ENCODE measurements at regions not wholly inside any gene's neighbourhood (a gene's known extent, or its start where the extent isn't known, plus 50 kb on each side); places are given as distances from the start of the nearest gene placed in this dataset.

- no peak for TF ChIP-seq CTCF (IDR thresholded peaks at IDR 0.05; ENCODE audit: low read depth, low read length, missing control alignments)
- in situ Hi-C loops (cut with HindIII; ENCODE audit: low pct_ligation_motif_present, low sequenced_read_pairs): no loop called here
- Histone ChIP-seq H3K4me3 (ENCODE audit: low read depth, low read length) (no peak overlapping the region), H3K36me3 (replicated peaks) (no peaks in the 10 kb centered on the region), H3K27me3 (replicated peaks) (no peaks in the 10 kb centered on the region), H3K27ac (no peak overlapping the region)
- DNase-seq: no peak
Observed at GRCh38 chr7:123319911-123320310, 120.1 kb upstream of the SLC13A1 start.

DNA sequence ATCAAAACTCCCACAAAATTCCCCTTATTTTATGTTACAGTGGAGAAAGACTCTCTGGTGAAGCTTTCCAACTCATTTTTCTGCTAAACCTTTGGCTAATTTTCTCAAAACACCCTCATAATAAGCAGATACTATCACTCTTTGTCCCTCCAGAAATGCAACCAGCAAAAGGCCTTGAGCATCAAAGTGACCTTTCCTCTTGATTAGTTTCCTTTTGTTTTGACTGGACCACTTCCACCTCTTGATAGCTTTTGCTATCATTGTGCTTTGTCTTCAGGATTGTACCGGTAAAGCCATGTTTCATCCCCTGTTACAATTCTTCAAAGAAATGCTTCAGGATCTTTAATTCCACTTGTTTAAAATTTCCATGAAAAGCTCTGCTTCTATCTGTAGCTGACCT, 115.1 kb upstream of the SLC13A1 start:
- Histone ChIP-seq H3K27me3 (replicated peaks) (no peaks in the 10 kb centered on the region), H3K36me3 (replicated peaks) (no peaks in the 10 kb centered on the region), H3K27ac (no peak overlapping the region), H3K4me3 (ENCODE audit: low read depth, low read length) (no peak overlapping the region)
- in situ Hi-C loops (cut with HindIII; ENCODE audit: low pct_ligation_motif_present, low sequenced_read_pairs): no loop called here
- TF ChIP-seq CTCF (IDR thresholded peaks at IDR 0.05; ENCODE audit: low read depth, low read length, missing control alignments): no peak
- no peak for DNase-seq

GRCh38 chr7:123308254-123308951, 108.6 kb upstream of the SLC13A1 start:
- in situ Hi-C loops (cut with HindIII; ENCODE audit: low pct_ligation_motif_present, low sequenced_read_pairs): no loop called here
- Histone ChIP-seq H3K27ac (no peak overlapping the region), H3K27me3 (replicated peaks) (no peaks in the 10 kb centered on the region), H3K36me3 (replicated peaks) (no peaks in the 10 kb centered on the region), H3K4me3 (ENCODE audit: low read depth, low read length) (no peak overlapping the region)
- DNase-seq: no peak
- TF ChIP-seq CTCF (IDR thresholded peaks at IDR 0.05; ENCODE audit: low read depth, low read length, missing control alignments): no peak

DNA sequence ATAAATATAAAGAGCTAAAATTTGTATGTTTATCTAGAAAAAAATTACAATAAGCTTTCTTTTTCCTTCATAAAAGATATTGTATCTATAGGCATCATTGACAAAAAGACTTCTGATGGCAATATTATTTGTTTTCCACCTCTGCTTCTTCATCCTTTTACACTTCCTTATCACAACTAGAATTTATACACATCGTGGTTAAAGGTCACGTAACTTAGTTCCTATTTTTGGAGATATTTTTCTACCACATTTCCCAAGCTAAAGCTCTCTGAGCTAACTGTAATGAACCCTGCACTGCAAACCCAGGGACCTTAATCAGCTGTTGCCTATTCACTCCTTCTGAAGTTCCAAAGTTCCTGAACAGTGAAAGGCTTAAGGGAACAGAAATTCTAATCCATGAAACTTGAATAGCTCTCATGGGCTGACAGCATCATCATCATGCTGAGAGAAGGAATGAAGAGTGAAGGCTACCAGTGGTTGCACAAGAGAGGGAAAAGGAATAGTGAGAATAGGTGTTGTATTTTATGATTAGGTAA, 106.1 kb upstream of the SLC13A1 start:
- DNase-seq: no peak
- Histone ChIP-seq H3K27me3 (replicated peaks) (no peaks in the 10 kb centered on the region), H3K27ac (no peak overlapping the region), H3K4me3 (ENCODE audit: low read depth, low read length) (no peak overlapping the region), H3K36me3 (replicated peaks) (no peaks in the 10 kb centered on the region)
- no peak for TF ChIP-seq CTCF (IDR thresholded peaks at IDR 0.05; ENCODE audit: low read depth, low read length, missing control alignments)
- in situ Hi-C loops (cut with HindIII; ENCODE audit: low pct_ligation_motif_present, low sequenced_read_pairs): no loop called here

GRCh38 chr7:123303926-123304325, 104.2 kb upstream of the SLC13A1 start:
- Histone ChIP-seq H3K36me3 (replicated peaks) (no peaks in the 10 kb centered on the region), H3K27me3 (replicated peaks) (no peaks in the 10 kb centered on the region), H3K27ac (no peak overlapping the region), H3K4me3 (ENCODE audit: low read depth, low read length) (no peak overlapping the region)
- no peak for DNase-seq
- no peak for TF ChIP-seq CTCF (IDR thresholded peaks at IDR 0.05; ENCODE audit: low read depth, low read length, missing control alignments)
- in situ Hi-C loops (cut with HindIII; ENCODE audit: low pct_ligation_motif_present, low sequenced_read_pairs): no loop called here

DNA sequence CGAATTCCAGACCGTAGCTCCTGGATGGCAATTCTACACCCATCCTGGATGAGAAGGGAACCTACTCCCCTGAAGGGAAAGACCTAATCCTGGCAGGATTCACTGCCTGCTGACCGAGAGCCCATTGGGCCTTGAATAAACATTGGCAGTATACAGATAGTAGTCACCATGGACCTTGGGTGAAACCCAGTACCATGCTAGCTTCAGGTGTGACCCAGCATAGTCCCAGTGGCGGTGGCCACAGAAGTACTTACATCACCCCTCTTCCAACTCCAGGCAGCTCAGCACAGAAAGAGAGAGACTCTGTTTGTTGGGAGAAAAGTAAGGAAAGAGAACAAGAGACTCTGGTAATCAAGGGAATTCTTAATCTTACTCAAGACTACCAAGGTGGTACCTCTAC, 97.2 kb upstream of the SLC13A1 start:
- TF ChIP-seq CTCF (IDR thresholded peaks at IDR 0.05; ENCODE audit: low read depth, low read length, missing control alignments): no peak
- H3K36me3 ChIP-seq (replicated peaks): no peaks in the 10 kb centered on the region
- H3K27me3 ChIP-seq (replicated peaks): no peaks in the 10 kb centered on the region
- no peak overlapping the region for H3K4me3 ChIP-seq (ENCODE audit: low read depth, low read length)
- in situ Hi-C loops (cut with HindIII; ENCODE audit: low pct_ligation_motif_present, low sequenced_read_pairs): no loop called here
- DNase-seq: no peak
- no peak overlapping the region for H3K27ac ChIP-seq
